ENCODE measurements at regions not wholly inside any gene's neighbourhood (a gene's known extent, or its start where the extent isn't known, plus 50 kb on each side); places are given as distances from the start of the nearest gene placed in this dataset.

DNA sequence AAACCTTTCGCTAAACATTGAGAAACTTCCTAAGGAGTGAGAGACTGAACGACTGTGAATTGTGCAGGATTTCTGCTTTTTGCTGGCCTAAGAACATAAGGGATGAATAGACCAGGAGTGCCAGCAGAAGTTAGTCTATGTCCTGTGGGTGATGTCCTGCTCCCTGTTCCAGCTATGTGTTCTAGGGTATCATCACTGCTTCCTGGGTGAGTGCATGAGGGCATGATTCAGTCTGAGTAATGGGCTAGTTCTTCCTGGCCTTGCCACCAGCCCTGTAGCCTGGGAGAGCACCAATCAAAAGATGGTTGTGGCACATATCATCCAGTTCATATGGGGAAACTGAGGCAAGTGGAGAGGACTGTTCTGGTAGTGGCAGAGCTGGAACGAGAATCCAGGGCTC lies 153.9 kb upstream of the TPM1 start:
- H3K4me3 ChIP-seq (ENCODE audit: low read length) = no peak overlapping the region
- DNase-seq (ENCODE audit: low read depth, low spot score) = no peak

DNA sequence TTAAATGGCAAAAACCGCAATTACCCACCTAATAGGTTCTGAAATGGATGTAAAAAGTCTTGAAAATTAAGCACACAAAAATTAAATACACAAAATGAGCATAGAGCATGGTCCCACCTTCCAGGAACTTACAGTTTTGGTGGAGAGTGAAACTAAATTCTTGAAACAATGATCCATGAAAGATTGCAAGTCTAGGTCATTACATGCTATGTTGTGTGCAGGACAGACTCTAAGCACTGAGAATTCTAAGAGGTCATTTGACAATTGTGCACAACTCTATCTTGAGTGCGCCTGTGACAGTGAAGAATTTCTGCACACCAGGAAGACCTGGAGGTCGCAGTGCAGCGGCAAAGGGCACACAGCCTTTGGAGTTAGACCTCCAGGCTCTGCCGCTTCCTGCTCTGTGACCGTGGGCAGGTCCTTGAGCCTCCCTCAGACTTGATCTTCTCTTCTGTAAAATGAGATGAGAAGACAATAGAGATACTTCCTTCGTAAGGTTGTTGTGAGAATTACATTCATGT lies 153.3 kb upstream of the TPM1 start:
- H3K4me3 ChIP-seq (ENCODE audit: low read length) = no peak overlapping the region
- DNase-seq (ENCODE audit: low read depth, low spot score) = no peak

DNA sequence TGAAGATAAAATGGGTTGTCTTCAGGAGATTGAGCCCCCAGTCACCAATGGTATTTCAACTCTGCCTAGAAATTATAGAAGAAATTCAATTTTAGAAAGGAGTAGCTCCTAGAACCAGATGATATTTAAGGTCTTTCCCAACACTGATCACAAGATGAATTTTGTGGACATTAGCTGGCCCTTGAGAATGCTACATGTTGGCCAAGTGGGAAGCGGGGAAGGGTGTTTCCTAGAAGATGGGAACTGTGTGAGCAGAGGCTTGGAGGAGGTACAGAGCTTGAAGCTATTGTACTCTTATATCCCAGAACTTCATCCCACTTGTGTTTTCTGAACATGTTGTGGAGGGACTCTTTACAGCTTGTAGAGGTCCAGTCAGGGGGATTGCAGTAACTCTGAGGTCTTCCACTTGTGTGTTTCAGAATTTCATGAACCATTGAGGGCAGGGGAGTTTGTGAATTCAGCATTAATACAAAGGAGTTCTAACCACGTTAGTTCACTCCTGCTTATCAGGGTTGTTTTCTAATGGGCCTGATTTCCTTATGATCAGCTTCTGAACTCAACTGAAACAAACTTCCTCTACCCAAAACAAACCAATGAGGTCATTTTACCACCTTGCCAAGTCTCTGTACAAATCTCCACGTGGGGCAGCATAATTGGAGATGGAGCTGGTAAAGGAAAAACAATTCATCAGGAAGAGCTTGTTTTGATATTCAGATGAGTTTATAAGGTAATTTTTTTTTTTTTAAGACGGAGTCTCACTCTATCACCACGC lies 152.6 kb upstream of the TPM1 start:
- H3K4me3 ChIP-seq (ENCODE audit: low read length) = no peak overlapping the region
- no peak for DNase-seq (ENCODE audit: low read depth, low spot score)

DNA sequence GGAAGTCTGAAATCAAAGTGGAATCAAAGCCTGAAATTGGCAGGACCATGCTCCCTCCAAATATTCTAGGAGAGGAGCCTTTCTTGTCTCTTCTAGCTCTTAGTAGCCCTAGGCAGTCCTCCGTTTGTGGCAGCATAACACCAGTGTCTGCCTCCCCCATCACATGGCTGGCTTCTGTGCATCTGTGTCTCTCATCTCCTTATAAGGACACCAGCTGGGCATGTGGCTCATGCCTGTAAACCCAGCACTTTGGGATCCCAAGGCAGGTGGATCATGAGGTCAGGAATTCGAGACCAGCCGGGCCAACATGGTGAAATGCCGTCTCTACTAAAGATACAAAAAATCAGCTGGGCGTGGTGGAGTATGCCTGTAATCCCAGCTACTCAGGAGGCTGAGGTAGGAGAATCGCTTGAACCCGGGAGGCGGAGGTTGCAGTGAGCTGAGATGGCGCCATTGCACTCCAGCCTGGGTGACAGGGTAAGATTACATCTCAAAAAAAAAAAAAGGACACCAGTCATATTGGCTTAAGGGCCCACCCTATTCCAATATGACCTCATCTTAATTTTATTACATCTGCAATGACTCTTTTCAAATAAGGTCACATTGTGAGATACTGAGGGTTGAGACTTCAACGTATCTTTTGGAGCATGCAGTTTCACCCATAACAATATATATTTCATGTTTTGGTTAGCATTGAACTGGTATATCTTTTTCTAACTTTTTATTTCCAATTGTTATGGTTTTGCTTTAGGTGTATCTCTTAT lies 148.0 kb upstream of the TPM1 start:
- no peak for DNase-seq (ENCODE audit: low read depth, low spot score)

DNA sequence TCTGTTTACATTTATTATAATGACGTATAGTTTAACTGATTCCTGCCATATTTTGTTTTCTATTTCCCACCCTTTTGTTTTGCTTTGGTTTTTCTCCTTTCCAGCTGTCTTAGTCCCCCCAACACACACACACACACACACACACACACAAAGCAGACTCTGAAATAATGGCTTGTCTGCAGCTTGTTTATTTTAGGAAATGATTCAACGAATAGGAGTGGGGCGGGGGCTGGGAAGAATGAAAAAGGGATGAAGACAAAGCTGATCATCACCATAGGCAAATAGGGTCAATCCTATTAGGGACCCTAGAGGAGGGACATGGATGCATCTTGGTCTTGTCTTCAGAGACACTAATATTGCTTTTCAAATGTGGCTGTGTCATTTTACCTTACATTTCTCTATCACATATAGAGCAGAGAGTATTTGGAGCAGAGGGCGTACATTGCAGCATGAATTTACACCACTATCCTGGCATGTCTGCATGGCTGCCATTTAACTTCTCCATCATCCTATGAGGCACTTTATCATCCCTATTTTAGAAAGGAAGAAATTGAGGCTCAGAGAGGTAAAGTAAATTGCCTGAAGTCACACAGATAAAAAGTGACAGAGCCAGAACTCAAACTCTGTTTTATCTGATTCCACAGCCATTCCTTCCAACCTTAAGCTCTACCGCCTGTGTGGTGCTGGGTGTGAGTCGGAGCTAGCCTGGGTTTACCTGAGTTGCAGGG lies 147.2 kb upstream of the TPM1 start:
- no peak overlapping the region for H3K4me3 ChIP-seq (ENCODE audit: low read length)
- no peak for DNase-seq (ENCODE audit: low read depth, low spot score)

More for the DNA sequence above, 148.0 kb upstream of the TPM1 start:
- no peak overlapping the region for H3K4me3 ChIP-seq (ENCODE audit: low read length)

DNA sequence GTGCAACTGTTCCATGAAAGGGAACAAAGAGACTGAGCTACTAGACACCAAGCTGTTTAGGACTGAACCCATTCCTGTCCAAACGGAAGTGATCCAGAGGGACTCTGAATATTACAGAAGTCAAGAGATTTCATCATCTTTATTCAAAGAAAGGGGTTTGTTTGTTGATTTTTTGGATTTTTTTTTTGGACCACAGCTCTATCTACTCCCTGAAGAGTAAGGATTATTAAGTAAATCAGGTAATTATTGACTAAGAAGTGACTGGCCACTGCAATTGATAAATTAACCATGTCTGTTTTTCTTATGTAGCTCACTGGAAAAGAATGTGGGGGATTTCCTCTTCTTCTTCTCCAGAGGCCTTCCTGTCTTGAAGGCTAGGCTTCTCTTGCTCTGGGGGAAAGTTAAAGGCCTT lies 146.6 kb upstream of the TPM1 start:
- no peak for DNase-seq (ENCODE audit: low read depth, low spot score)
- H3K4me3 ChIP-seq (ENCODE audit: low read length) = no peak overlapping the region

DNA sequence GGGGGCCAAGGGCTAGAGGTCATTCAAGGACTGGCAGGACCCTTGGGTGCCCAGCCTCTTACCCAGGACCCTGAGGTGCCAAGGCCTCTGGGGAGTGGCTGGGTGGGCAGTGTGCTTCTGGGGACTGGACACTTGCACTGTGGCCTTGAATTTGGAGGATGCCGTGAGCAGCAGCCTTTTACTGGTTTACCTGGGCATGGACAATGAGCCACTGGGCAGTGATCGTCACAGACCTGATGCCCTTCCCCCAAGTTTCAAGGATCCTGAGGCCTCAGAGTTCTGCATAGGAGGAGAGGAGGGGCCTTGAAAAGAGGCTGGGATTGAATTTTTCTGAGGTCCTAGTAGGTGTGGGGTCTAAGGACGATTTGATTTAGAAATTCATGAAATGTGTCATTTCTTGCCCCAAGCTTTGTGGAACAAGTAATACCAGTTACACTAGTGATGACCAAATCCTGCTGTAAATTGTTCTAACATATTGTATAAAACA lies 146.1 kb upstream of the TPM1 start:
- H3K4me3 ChIP-seq (ENCODE audit: low read length) = no peak overlapping the region
- DNase-seq (ENCODE audit: low read depth, low spot score) = no peak

DNA sequence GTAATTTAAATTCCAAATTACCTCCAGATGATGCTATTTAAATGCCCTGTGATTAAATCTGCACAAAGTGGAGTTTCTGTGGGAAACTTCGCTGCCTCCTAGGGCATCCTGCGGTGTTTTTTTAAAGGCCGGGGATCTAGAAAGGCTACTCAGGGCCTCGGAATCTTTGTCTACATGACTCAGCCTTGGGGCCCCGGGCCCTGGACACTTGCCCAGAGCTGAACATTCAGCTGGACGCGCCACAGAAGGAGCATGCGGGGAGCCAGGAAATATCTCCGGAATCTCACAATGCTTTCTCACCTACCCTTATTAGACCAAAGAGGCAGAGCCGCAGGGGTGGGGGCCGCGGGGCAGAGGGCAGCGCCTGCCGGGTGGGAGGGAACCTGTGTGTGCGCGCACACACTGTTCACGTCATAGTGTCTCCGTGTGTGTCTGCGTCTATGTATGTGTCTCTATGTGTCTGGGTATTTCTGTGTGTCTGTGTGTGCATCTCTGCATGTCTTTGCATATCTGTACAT lies 145.5 kb upstream of the TPM1 start:
- no peak overlapping the region for H3K4me3 ChIP-seq (ENCODE audit: low read length)
- DNase-seq (ENCODE audit: low read depth, low spot score) = no peak

DNA sequence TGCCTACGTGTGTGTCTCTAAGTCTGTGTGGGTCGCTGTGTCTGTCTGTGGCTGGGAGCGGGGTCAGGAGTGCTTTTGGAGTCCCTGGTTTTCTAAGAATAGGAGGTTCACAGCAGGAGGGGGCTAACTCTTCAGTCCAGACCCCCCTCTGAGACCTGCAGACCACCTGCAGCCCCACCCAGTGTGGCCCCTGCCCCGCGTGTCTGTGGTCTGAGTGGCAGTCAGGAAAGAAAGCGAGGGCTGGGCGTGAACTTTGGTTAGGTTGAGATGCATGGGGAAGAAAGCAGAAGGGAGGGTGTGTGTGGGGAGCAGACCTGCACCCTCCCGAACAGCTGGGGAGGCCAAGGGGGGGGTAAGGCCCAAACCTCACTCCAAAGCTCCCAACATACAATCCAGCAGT lies 144.9 kb upstream of the TPM1 start:
- no peak for DNase-seq (ENCODE audit: low read depth, low spot score)
- H3K4me3 ChIP-seq (ENCODE audit: low read length) = no peak overlapping the region

DNA sequence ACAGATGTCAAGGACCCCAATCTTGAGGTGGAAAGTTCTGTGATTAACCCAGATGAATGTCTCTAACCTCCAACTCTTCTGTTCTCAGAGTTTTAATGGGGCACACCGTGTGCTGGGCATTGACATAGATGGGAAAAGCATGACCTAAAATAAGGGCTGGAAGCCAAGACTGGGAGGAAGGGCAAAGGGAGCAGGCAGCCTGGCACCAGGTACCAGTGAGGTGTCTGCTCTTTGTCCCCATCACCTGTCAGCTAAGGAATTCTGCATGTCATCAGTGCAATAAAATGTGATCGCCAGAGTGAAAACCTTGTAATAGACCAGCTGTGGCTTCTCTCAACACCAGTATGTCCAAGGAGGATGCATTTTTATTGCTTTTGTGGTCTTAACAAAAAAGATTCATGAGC lies 143.5 kb upstream of the TPM1 start:
- H3K4me3 ChIP-seq (ENCODE audit: low read length) = no peak overlapping the region
- no peak for DNase-seq (ENCODE audit: low read depth, low spot score)

DNA sequence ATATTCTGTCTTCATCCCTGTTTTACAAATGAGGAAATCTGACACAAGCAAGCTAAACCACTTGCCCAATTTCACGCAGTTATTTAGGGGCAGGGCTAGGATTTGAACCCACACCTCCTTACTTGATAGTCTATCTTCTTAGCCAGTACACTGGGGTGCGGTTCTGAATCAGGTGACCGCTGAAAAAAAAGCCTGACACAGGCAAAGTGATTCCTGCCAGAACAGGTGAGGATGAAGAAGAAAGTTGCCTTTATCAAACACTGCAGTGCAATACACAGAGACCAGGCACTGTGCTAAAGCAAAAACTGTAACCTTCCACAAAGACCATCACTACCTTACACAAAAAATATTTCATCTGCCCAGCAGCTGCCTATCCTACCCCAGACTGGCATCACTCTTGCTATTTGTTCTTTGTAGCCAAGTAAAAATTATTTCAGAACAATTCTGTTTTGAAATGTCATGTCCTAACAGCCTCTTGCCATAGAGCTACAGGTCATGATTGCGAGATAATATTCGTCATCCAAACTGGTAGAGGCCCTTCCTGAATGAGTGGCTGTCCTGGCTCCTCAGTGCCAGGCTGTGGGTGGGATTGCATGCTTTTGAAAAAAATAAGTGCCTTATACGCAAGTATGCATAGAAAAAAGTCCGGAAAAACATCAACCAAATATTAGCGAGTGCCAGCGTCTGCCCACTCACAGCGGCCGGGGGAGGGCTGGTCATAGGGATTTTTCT lies 142.3 kb upstream of the TPM1 start:
- DNase-seq (ENCODE audit: low read depth, low spot score) = no peak
- H3K4me3 ChIP-seq (ENCODE audit: low read length) = no peak overlapping the region

DNA sequence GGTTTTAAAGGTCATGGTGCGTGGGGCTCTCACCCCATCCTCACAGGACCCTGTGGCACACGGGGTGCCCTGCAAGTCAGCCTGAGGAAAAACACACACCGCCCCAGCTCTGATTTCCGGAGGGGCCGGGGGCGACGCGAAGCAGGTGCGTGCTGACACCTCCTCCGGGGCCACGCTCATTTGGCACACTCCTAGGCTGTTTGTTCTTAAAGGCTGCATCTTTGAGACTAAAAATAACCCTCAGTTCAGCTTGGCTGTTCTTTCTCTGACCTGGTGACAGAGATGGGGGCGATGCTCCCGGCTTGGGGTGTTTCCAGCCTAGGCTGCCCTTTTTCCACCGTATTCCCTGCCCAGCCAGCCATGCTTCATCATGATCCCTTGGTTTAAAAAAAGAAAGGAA lies 141.5 kb upstream of the TPM1 start:
- DNase-seq (ENCODE audit: low read depth, low spot score) = no peak
- H3K4me3 ChIP-seq (ENCODE audit: low read length) = no peak overlapping the region

DNA sequence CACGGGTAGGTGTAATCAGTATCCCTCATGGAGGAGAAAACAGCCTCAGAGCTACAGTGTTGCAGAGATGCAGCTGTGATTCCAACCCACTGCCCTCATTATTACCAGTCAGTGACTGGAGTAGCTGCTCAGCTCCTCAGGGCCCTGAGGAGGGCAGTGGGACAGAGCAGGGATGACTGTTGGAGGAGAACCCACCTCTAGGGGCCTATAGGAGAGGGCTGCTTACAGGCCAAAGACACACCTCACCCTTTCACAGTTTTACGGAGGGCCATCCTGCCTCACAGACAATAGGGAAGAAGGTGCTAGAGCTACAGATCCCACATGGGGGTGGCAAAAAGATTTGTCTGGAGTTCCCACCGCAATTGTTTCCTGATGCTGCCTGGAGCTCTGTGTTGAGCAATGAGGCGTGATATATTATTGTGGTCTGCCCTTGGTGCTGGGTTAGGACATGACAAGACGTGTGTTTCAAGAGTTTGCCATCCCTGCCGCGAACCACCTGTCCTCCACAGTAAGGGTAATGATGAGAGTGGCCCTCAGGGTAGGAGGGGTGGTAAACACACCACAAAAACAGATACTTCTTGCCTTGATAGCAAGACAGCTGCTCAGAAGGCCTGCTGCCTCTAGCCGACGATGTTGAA lies 140.5 kb upstream of the TPM1 start:
- H3K4me3 ChIP-seq (ENCODE audit: low read length) = no peak overlapping the region
- no peak for DNase-seq (ENCODE audit: low read depth, low spot score)

DNA sequence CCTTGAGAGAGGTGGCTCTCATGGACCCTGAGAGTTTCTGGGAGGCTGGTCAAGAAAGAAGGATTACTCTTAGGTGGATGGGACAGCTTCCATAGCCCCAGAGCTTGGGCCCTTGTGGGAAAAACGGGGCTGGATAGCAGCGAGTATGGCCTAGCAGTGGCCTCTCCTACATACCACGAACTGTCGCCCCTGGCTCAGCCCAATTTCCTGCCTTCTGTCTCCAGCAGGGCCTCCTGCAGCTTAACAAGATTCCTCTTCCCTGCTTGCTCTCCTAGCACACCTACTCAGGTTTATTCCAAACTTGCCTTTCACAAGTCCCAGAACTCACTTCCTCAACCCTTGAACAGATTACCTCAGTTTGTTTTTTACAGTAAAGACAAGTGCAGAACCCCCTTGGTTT lies 139.7 kb upstream of the TPM1 start:
- DNase-seq (ENCODE audit: low read depth, low spot score) = no peak
- no peak overlapping the region for H3K4me3 ChIP-seq (ENCODE audit: low read length)

DNA sequence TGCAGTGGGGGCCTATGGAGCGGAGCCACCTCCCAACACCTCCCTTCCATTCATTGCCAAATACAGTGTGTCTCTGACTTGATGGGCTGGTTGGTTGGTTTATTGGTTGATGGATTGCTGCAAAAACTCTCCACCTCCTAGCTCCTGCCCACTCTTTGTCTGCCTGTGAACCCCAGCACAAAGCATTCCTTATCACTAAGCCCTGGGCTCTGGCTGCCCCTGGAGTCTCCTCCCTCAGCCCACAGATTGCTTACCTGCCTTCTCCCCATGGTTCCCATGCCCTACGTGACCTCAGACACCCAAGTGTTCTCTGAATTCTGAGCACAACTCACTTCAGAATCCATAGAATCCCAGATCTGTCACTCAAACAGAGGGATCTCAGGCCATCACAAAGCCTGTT lies 139.1 kb upstream of the TPM1 start:
- no peak for DNase-seq (ENCODE audit: low read depth, low spot score)
- no peak overlapping the region for H3K4me3 ChIP-seq (ENCODE audit: low read length)

DNA sequence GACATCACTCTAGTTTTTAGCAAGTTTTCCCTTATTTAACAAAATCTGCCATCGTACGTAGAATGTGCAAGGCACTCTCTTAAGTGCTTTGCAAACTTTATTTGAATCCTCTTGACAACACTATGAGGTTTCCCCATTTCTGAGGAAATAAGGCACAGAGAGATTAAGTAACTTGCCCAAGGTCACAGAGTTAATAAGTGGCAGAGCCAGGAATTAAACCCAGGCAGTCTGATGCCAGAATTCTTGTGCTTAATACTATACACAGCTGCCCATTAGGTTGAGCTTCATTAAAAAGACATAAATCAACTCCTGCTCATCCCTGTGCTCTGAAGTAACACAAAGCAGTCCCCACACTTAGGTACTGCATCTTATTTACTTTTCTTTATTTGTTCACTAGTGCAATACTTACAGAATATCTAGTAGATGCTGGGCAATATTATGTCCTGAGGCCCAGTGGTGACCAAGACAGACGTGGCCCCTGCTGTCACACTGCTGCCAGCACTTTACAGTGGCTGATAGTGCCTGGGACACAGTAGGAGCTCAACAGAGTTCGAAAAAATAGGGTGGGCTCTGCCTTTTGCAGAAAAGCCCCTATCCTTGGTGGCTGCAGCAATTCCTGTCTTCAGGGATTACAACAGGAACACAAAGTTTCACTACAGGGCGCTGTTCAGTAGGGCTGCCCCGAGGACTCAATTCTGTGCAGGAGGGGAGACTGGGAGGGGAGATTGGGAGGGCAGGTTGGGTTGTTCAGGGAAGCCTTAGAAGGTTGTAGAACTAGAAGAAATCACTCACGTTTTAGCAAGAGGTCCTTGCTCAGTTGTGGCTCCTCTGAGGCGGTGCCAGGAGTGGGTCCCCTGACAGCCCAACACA lies 138.3 kb upstream of the TPM1 start:
- no peak for DNase-seq (ENCODE audit: low read depth, low spot score)
- H3K4me3 ChIP-seq (ENCODE audit: low read length) = no peak overlapping the region

DNA sequence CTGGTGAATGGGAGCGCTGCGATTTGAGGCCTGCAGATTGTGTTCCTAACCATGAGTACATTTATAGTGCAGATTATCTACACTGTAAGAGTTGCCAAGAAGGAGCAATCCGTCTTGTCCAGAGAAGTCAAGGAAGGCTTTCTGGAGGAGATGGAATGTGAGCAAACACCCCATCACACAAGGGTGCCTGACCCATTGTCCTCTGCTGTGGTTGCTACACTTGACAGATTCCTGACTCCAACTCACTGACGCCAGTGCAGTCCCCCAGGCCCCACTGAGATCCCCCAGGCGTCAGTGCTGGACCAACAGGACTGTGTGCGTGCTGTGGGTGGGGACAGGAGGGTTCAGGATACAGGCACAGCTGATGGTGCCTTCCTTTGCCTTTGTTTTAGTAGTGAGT lies 135.9 kb upstream of the TPM1 start:
- DNase-seq (ENCODE audit: low read depth, low spot score) = no peak
- no peak overlapping the region for H3K4me3 ChIP-seq (ENCODE audit: low read length)

DNA sequence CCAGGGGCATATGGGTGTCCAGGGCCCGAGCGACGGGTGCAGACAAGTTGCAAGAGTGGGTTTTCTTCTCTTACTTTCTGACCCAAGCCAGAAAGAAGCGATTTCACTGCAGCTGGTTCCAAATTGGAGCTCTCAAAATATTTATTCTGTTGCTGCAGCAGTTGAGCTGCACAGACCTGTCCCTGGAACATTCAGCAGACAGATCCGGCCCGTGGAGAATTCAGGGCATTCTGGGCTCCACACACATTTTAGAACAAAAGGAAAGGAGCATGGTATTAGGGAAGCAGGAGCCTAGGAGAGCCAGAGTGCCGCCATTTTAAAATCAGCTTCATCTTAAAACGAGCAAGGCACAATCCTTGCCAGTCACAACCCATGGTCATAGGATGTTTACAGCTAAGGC lies 135.3 kb upstream of the TPM1 start:
- H3K4me3 ChIP-seq (ENCODE audit: low read length) = no peak overlapping the region
- DNase-seq (ENCODE audit: low read depth, low spot score) = no peak
